G401.6 (cell line): ENCODE measurements at regions not wholly inside any gene's neighbourhood (a gene's known extent, or its start where the extent isn't known, plus 50 kb on each side); places are given as distances from the start of the nearest gene placed in this dataset.

Experiments used
- FAIRE-seq: peaks from 2 replicates; lab custom pipeline; 2012; peaks lifted over from hg19 to GRCh38; lab: Jason Lieb, UNC

DNA sequence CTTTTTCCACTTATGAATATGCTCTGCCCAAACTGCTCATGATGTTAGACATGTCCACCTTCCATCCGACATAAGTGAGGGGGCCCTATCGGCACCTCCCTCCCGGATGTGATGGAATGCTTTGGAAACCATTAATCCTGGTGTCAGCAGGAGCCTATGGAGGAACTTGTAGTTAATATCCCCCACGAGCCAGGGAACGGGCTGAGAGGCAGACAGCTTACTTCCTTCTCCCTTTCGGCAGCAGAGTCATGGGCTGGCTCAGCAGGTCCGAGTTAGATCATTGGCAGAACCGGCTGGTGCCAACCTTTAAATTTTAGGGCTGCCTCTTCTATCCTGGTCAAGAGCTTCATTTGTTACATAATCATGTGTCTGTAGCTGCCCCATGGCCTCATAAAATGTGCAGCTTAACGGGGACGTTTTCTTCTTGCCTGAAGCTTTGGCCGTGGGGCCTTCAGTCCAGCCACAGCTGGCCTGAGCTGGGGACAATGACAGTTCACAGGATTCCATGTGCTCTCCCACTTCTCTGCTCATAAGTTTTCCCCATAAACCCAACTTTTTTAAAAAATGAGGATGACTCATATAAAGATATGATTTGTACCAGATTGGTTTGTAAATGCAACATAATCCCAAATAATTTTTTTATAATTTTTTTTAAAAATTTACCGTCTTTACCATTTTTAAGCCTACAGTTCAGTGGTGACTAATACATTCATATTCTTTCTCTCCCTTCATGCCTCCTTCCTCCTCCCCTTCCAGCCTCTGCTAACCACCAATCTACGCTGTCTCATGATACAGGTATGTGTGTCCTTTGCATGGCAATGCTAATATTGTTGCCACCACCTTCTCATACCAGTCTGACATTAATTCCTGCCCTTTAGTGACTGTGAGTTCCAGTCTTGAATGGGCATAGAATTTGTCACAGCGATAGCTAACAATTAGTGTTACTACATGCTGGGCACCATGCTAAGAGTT lies 62.2 kb upstream of the RGMA start:
- FAIRE-seq = no peak

DNA sequence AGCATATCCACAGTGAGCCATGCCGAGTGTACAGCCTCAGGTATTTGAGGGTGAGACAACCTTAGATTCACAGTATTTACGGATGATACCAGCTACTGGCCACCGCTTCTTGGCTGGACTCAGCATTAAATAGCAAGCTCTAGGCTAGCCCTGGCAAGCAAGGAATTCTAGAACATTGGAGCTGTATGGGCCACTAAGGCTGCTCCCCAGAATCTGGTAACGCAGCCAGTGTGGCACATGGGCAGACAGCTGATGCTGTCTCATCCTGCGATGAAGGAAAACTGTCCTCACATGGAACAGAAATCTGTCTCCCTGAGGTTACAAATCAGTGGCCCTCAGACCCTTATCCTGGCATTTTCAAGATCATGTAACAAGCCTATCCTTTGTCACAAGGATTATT lies 57.6 kb upstream of the RGMA start:
- no peak for FAIRE-seq

DNA sequence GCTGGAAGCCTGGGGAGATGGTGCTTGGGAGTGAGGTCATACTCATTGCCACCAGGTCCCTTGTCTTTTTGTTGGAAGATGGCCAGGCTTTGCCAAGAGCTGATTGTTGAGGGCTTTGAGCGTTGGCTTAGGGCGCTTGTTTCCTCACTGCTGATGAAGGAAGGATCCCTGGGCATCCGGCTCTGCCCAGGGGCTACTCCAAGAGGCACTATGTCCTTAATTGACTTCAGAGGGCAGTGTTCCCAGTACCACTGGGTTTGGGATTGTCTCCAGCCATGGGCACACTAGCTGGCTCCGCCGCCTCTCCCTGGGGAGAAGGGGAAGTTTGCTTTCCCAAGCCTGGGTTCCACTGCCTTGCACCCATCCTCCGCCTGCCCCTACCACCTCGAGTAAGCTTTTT lies 57.2 kb upstream of the RGMA start:
- no peak for FAIRE-seq

DNA sequence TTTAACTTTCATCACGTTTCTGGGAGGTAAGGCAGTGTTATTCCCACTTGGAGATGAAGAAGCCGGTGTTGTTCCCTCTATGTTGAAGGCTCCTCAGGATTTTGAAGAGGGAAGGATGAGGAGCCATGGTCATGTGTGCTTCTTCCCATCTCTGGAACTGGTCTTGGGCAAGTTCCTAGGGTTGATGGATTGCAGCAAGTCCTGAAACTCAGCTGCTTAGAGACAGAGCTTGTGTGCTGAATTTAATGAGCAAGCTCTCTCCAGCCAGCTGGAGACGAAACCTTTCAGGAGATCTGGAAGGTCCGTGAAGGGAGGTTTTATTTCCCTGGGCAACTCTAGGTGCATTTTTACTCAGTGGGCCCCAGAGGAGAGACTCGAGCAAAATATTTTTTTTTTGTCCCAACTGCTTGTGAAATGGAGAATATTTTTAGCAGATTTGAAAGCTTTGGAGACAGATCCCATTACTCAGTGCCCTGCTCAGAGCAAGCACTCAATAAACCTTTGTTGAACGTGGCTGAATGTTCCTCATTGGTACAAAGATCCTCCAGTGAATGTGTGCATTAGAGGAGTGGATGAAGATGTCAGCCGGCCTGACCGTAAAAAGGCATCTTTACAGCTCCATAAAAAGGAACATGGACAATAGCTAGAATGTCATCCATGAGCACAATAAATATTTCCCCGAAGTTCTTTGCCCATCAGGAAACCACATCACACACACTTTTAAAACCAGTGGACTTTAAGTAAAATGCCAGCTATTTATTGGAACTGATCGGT lies 55.6 kb upstream of the RGMA start:
- FAIRE-seq = no peak

DNA sequence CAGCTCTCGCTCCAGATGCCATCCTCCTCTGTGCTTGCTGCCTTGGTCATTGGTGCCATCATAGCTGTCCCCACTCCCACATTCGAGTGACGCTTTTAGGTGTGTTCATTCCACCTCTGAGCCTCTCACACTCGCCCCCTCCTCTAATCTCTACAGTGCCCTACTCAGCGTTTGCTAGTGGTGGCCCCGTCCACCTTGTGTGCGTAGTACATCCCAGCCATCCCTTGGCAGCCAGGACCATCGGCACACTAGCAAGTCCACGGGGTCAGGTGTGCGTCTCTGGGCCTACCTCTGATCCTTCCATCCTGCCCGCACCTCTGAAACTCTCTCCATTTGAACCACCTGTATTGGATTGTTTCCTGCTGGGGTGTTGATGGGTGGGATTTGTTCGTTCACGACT lies 54.2 kb upstream of the RGMA start:
- no peak for FAIRE-seq

DNA sequence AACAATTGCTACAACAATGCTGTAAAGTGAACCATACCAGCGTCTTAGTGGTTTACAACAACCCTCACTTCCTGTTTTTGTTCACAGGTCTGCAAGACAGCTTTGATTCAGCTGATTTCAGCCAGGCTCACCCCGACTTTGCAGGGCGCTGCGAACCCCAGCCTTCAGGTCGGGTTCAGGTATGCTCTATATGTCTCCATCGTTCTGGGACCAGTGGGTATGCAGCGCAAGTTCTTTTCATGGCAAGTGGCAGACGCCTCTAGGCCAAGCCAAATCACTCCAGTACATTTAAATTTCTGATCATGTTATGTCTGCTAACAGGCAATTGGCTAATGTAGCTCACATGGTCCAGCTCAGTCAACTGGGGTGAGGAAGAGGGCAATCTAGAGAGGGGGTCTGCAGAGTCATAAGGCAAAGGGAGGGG lies 52.4 kb upstream of the RGMA start:
- FAIRE-seq = no peak

DNA sequence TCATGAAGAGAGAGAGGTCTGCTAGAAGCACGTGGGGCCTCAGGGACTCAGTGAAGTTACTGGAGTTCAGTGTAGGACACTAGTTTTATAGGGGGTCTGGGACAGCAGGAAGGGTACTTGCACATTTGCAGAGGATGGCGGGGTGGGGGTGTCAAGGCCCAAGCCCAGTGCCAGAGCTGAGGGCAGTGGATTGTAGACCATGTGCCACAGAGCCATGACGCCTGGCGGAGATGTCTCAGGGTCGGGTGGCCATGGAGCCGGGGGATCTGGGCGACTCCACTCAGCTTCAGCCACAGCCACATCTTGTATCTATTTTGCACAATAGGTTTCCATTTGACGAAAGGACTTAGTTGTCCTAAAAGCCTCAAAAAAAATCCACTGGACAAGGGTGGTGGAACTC lies 50.4 kb upstream of the RGMA start:
- FAIRE-seq = no peak

DNA sequence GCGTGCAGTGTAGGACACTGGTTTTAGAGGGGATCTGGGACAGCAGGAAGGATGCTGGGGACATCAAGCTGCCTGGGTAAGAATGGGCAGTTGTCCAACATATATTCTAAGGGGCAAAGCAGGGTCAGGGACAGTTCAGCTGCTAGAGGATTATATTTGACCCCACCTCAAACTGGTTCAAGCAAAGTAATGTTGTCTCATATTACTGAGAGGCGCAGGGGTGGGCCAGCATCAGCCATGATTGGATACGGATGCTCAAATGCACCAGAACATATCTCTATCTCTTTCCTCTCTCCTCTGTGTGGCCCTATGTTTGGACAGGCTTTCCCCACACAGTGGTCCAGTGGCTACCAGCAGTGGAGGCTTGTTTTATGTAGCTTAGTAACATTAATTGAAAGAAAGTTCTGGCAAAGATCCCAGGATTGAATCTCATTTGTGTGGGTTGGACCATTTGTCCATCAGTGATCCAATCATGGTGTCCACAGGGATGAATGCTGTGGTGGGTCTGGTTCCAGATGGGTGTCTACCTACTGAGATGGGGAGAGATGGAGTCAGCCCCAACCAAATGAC lies 49.8 kb upstream of the RGMA start:
- FAIRE-seq = no peak
